ENCODE measurements at regions not wholly inside any gene's neighbourhood (a gene's known extent, or its start where the extent isn't known, plus 50 kb on each side); places are given as distances from the start of the nearest gene placed in this dataset.

DNA sequence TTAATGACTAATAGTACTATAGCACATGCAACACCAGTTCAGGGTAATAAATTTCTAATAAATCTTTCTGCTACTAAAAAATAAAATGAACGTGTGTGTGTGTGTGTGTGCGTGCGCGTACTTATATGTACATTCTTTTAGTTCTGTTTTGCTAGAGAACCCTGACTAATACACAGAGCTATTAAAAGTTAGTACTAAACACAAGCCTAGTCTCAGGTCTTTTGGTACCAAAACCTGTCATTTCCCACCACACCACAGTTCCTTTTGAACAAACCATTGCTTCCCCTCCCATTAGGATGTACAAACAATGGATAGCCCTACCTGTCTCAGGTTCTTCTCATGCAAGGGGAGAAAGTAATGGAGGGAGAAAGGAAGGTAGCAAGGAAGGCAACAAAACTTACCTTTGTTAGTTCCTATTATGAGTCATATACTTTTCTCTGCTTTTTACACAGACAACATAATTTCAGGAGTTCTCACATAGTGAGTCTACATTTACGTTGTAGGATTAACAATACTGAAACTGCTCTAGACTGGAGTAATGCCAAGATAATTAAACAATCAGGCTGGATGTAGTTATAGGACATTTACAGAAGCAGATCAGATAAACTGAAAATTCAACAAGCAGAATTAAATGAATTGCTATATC, 427.2 kb downstream of the KCNJ3 start:
- no peak for DNase-seq

DNA sequence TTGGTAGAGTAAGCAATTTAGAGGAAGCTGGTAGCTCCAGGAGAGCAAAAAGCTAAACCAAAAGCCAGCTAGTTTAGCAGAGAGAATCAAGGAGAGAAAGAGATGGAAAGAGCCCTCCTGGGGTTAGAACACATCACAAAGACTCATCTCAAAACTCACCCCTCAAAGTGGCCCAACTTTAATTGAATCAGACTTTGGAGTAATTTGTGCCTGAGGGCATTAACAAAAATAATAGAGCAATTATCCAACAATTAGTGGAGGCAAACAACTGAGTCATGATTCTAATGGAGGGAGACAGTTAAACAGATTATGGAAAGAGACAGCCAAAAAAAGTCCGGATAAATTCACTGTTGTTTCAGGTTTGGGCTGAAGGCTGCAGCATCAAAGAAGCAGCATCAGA, 417.4 kb downstream of the KCNJ3 start:
- no peak for DNase-seq

DNA sequence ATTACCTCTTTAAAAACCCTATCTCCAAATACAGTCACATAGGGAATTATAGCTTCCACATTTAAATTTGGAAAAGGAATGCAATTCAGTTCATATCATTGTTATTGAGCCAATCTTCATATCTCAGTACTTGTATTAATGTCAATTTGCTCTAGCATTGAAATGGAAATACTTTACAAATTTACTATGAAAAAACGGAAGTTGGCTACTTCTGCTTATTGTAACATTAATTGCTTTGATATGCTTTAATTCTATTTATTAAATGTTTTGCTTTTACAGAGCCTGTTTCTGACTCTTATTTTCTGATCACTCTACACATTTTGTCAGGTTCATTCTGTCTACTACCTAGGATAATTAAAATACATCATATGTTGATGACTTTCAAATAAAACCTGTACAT, 412.6 kb downstream of the KCNJ3 start:
- no peak for DNase-seq

DNA sequence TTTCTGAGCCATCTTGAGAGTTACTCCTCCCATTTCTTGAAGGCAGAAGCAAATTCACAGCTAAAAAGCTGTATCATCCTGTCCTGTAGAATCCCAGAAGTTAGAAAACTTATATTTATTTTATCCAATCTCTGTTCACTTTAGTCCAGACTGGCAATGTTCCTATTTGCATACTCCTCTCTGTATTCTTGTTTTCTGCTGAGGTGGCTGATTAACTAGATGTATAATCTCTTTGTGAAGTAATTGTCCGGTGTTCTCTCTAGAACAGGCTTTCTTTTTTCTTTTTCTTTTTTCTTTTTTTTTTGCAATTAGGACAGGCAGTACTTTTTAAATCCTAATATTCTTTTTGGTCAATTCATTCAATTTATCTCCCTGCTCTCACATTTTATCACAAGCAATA, 411.0 kb downstream of the KCNJ3 start:
- DNase-seq: no peak

DNA sequence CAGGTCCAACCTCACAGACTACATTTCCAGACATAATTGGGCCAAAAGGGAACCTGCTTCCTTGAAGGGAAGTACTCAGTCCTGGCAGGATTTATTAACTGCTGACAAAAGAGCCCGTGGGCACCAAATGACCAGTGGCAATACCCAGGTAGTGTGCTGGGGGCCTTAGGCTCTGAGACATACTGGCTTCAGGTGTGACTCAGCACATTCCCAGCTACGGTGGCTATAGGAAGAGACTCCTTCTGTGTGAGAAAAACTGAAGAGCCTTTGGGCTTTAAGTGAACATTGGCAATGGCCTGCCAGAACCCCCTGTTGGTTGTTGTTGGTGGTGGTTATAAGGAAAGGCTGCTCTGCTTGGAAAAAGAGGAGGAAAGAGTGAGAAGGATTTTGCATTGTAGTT, 401.8 kb downstream of the KCNJ3 start:
- no peak for DNase-seq

DNA sequence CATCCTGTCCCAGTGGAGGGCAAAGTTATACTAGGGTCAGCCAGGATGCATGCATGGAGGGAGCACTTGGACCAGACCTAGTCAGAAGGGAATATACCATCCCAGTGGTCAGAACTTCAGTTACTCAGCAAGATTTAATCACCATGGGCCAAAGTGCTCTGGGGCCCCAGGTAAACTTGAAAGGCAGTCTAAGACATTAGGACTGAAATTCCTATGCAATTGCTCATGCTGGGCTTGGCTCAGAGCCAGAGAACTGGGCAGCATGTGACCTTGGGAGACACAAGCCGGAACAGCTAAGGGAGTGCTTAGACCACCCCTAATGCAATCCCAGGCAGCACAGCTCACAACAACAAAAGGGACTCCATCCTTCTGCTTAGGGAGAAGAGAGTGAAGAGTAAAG, 401.3 kb downstream of the KCNJ3 start:
- DNase-seq: no peak

DNA sequence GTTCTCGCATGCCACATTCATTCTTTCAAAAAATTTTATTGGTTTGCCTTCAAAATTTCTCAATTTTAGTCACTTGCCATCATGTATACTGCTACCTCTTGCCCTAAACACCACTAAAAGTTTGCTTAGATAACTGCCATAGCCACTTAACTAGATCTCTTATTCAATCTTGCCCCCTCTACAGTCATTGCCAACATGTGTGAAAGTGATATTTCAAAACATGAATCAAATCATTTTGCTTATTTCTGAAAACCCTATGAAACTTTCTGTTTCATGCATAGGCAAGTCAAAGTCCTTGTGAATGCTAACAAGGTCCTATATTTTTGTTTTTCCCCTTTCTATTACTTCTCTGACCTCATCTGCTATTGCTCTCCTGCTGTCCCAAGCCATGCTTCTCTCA, 397.1 kb downstream of the KCNJ3 start:
- DNase-seq: no peak

DNA sequence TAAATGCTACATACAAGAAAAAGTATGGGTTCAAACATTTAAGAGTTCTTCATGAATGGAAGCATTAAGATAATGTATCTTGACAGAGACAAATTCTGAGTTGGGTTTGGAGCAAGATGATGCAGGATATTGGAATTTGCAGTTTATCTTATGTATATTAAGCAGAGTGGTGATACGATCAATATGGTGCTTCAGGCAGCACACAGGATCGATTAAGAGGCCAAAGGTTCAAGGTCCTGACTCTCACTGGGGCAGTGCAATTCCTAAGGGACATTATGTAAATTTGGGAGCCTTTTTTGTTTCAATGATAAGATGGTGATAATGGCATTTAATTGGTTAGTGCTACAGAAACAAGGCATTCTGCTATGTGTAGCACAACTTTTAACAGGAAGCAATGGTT, 381.9 kb downstream of the KCNJ3 start:
- DNase-seq: no peak

DNA sequence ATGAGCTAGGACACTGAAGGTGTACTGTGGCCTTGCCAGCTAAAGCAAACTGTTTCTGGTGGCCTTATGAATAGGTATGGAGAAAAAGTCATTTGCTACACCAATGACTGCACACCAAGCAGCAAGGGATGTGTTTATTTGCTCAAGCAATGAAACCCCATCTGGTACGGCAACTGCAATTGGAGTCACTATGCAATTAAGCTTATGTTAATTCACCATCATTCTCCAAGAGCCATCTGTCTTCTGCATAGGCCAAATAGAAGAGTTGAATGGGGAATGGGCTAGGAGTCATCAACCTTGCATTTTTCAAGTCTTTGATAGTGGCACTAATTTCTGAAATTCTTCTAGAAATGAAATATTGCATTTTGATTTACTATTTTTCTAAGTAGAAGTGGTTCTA, 372.0 kb downstream of the KCNJ3 start:
- DNase-seq: no peak

DNA sequence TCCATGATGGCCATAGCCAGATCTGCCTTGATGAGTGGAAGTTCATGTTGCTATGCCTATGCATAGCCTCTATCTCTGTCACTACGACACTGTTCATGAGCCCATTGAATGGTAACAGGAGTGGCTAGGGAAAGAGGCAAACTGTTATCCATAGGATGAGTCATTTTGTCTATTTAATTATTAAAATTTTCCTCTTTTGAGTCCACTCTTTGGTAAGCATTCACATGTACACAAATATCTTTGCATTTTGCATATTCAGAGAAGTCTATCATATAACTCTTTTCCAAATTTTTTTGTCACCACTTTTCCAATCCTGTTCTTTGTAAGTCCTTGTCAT, 364.4 kb downstream of the KCNJ3 start:
- no peak for DNase-seq

DNA sequence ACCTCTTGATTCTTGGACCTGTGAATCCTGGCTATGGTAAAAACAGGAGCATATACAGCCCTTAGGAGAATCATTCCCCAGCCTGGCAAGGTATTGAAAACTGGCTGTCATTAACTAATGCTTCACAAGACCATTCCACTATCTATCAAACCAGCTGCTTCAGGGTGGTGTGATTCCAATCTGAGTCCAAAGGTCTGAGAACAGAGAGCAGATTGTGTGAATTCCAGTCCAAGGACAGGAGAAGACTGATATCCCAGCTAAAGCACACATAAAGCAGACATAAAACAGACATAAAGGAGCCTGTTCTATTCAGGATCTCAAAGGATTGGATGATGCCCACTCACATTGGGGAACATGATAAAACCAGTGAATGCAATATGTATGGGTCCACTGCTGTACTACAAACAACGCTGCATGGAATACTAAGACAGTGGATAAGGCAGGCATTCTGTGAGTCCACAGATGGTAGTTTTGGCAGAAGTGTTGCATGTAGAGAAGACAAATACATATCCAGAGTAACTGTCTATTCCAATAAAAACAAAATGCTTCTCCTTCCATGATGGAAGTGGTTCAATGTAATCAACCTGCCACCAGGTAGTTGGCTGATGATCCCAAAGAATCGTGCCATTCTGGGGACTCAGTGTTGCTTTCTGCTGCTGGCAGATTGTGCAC, 363.9 kb downstream of the KCNJ3 start:
- DNase-seq: no peak

DNA sequence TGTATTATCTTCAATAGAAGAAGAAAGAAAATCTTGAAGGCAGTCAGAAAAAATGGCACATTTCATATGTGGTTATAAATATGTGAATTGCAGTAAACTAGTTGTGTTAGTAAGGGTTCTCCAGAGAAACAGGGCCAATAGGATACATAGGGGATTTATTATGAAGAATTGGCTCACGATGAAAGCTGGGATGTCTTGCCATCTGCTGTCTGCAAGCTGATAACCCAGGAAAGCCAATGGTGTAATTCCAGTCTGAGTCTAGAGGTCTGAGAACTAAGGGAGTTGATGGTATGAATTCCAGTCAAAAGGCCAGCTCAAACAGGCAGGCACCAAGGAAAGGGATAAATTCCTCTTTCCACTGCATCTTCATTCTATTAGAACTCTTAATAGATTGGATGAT, 362.4 kb downstream of the KCNJ3 start:
- no peak for DNase-seq

DNA sequence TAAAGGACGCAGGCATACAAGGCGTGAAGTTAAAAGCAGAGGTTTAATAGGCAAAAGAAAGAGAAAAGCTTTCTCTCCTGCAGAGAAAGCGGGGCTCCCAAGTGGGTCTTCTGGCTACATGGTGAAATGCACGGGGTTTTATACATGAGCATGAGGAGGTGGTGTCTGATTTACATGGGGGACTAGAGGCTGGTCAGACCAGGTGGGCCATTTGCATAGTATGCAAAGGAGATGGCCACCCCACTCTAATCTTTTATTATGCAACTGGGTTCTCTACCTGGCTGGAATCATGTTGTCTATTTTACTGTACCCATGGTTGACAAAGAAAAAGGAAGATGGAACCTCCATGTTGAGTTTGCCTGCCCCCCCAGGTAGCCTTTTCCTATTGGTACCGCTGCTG, 356.2 kb downstream of the KCNJ3 start:
- no peak for DNase-seq

DNA sequence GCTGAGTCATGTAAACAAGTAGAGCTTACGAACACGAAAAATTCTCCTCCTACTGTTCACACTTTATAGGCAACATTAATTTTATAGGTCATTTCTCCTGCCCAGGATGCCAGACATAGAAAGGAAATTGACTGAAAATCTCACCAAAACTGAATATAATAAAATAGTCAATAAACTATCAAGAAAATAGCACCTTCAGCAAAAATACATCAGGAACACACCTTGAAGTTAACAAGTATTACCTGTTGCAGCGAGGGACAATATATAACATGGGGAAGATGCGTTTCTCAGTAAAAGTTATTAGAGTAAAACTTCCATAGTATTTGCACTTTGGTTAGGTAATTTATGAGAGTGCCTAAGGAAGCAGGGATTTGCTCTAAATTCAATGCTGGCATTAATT, 344.6 kb downstream of the KCNJ3 start:
- no peak for DNase-seq

DNA sequence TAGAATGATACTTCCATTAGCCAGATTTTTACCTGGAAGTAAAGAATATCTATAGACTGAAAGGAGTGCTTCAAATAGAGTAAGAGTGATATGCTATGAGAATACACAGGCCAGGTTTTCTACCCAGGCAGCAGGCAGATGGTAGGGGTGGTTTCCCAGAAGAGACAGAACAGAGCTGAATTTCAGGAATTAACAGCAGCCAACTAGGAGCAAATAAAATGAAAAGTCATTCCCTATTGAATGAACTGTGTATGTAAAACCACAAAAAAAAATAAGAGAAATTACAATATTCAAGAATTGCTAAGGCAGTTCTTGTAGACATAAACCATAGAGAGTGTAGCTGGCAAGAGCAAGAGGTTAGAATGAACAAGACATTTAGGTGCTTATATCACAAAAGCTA, 336.8 kb downstream of the KCNJ3 start:
- DNase-seq: no peak

DNA sequence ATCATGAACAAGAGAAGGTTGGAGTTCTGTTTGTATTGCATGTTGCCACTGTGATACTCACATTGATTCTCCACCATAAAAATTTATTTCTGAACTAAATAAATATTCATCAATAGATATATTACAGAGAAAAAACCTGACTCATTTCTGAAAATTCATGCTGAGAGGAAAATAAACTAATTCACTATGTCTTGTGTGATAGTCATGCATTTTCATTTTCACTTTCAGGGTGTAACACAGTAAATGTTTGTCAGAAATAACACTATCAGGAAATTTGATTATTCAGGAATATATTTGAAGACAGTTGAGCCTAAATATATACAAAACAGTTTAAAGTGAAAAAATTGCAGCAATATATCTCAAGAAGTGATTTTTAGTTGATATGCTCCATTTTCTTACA, 335.2 kb downstream of the KCNJ3 start:
- DNase-seq: no peak

DNA sequence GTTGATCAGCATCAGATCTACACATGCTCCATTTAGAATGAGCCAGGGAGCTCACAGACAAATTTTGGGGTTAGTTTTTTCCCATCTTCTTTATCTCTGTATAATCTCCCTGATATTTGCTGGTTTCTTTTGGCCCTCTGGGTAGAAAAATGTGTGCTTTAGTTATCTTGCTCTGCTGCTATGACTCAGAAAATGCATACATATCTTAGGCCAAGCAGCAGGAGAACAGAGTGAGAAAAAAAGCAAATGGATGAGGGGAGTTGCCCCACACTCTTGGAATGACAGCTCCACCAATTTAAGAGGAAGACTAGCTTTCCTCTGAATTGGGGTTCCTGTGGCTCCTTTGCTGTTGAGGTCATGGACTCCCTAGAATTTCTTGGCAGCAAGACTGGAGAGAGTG, 331.8 kb downstream of the KCNJ3 start:
- DNase-seq: no peak

DNA sequence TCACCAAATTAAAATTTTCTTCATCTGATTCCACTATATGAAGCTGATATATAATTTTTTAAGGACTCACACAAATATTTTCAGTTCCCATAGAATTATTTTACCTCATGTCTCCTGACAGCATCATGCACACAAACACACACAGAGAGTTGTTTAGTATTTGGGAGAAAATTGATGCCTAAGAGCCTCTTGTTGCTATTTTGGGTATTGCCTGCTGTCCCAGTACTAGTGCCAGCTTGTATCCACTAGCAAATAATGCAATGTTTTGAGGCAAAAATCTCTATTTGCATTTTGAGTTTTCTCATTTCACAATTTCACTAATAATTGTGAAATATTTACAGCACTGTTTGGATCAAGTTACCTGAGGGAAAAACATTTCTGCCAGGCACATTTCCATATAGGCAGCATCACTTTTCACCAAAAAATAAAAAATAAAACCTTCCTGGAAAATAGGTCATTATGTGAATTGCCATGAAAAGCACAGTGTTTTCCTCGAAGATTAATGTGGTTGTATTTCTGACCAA, 328.2 kb downstream of the KCNJ3 start:
- no peak for DNase-seq

DNA sequence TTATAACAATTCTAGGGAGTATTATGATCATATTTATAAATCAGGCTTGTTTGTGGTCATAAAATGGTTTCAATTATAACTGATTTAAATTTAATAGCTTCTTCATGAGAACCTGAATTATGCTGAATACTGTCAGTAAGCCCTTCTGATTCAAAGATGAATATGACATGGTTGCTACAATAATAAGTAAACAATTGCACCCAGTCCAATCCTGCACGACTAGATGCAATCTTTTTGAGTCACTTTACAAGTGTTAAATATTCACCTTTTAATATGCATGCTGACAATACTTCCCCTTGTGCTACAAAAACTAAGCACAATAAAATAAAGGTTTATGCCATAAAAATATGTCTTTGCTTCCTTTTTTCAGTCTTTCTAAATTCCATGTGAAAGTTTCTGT, 325.2 kb downstream of the KCNJ3 start:
- no peak for DNase-seq

DNA sequence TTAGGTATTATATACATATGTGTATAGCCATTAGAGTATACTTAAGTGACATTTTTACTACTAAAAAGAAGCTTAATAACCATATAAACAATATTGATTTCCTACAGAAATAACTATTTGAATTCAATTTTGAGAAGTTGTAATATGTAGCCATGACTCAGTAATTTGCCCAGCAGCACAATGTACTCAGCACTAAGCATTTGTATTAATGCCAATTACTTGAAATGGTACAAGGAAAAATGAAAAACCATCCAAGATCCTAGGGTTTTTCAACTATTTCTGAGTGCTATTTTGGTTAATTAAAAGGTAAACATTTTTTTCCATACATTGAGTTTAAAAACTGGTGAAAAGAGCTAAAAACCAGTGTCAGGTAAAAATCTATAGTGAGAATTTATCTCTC, 324.0 kb downstream of the KCNJ3 start:
- no peak for DNase-seq

DNA sequence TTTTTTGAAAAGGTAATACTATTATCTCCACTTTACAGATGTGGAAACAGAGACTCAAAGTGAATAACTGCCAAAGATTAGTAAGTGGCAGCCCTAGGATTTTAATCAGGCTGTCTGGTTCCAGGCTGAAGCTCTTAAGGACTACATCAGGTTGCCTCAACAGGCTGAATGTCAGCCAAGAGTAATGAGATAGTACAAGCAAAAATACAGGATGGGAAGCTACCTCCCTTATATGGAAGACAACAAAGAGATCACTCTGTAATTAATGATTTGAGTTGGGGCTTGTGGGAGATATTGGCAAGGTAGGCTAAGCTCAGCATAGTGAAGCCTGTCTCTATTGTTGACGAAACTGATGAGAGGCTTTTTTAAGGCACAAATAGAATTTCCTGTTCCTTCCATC, 323.1 kb downstream of the KCNJ3 start:
- DNase-seq: no peak

DNA sequence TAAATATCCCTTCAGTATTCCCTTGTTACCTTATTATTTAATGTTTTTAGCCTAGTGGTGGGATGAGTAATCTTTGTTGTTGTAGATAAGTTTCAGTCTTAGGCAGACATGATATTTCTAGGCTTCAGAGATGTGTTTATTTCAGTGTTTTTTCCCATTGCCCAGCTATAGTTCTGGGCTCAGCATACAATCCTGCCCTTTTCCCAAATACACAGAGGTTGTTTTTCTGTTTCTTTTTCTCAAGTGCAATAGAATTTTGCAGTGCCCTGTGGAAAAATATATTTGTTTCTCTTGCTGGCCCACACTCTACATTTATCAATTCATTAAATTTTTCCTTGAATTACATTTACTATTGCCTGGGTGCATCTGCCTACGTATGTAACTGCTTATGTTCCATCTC, 321.8 kb downstream of the KCNJ3 start:
- no peak for DNase-seq

DNA sequence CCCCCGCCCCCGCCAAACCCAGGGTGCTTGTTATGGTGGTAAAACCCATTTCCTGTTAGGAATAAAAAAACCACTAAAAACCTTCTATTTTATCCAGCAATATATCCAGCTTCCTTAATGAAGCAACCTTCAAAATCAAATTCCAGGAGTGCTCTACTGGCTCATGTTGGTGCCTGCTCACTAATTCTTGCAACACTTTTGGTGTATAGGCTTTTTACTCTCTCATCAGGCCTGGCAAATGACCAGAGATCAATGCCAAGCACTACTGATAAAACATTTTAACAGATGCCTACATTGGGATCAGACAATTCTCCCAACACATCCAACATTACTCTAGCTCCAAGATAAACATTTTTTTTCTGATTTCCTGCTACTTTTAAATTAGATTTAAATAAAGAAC, 312.4 kb downstream of the KCNJ3 start:
- no peak for DNase-seq

DNA sequence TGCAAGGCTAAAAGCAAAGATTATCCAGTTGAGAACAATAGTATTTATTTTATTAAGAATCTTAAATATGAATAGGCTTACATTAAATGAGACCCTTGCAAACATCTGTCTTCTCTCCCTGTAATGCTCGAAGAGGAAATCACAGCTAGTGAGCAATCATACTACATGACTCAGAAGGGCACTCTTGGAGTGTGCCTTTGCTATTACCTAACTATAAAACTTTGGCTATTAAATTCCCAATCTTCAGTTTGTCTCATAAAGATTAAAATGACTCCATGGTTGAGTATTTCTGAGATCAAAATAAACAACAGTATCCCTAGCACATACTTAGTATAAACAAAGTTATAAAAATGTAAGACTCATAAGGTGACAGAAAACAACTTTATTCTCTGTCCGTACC, 296.9 kb downstream of the KCNJ3 start:
- no peak for DNase-seq

DNA sequence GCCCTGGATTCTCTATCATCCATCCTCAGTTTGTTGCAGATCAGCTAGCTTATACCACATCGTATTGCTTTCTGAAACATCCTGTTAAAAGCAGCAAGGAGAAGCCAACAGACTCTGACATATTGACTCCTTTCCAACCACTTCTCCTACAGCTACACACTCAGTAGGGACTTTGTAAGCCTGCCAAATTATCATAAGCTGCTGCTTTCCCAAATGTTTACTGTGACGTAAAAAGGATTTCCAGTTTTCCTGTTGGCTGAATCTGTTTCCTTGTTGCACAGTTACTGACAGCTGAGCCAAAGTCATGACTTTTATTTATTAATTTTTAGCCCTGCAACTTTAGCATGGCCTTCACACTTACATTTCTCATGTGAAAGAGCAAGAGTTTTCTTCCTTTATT, 294.3 kb downstream of the KCNJ3 start:
- DNase-seq: no peak

Measured in stimulated activated CD4-positive, alpha-beta T cell treated with anti-CD3 and anti-CD28 coated beads, Interleukin-4, amount 100 ng/mL, for 1 hour (primary cell).